Heart left ventricle (tissue), 13 donors: ENCODE measurements at regions not wholly inside any gene's neighbourhood (a gene's known extent, or its start where the extent isn't known, plus 50 kb on each side); places are given as distances from the start of the nearest gene placed in this dataset.

Source experiments
- CTCF ChIP-seq, 12 donors: fragments of 200-600 bp; sonication (generic) in 4 of 12; IDR thresholded peaks; one replicate each; pipeline versions ENCODE4 v1.5.0 to v1.8.0; 2018 to 2022; ENCODE audit warnings: antibody characterized with exemption in 12 of 12, mild to moderate bottlenecking in 5 of 12
- POLR2A ChIP-seq, 2 donors: fragments of 450-650 bp; IDR thresholded peaks; one replicate each; pipeline ENCODE4 v1.6.1; 2017; ENCODE audit warnings: antibody characterized with exemption in 2 of 2, mild to moderate bottlenecking in 2 of 2, moderate library complexity in 2 of 2
- donor health status: ischemic (EF 13 %, LVEDD 7.1; RV severe dilation, severe dysfunction).
- donor health status: DM: no; HTN: yes; CAD: no.
- donor health status: DM: no; HTN: no; CAD: no.
- donor health status: ischemic (EF 25% LVEDD 6.9; RV normal size, moderate dysfunction).
- donor health status: ischemic (EF 25% LVEDD 5.7; RV mildly dilated, moderate dysfunction).
- donor health status: ischemic (EF 35%, LVEDD 5.7; RV mildly dilated, moderate dysfunction).
- donor health status: nonischemic (EF 11% LVEDD 7.7; RV severe dilation, severe dysfunction).
- donor health status: DM: yes; HTN: yes; CAD: no.
- donor health status: PGD.
- donor health status: ischemic (EF 29% LVEDD 5.4; RV normal size, mild dysfunction).
- donor health status: nonischemic (EF 23%, LVEDD 6.1; RV moderate dilation, normal function).

GRCh38 chr2:14978845-14979244 lies 346.3 kb downstream of the LRATD1 start:
- no peak for TF ChIP-seq CTCF (IDR thresholded peaks at IDR 0.05)
- no peak for TF ChIP-seq POLR2A (IDR thresholded peaks at IDR 0.05)
